GM19438 (cell line): ENCODE measurements at regions not wholly inside any gene's neighbourhood (a gene's known extent, or its start where the extent isn't known, plus 50 kb on each side); places are given as distances from the start of the nearest gene placed in this dataset.

ENCODE experiments used
- ATAC-seq: cut with Tn5 transposase; IDR thresholded peaks from one replicate; pipeline ENCODE4 v1.9.1; 2021; ENCODE audit warnings: low read depth; ENCODE audit not compliant: unreplicated experiment

DNA sequence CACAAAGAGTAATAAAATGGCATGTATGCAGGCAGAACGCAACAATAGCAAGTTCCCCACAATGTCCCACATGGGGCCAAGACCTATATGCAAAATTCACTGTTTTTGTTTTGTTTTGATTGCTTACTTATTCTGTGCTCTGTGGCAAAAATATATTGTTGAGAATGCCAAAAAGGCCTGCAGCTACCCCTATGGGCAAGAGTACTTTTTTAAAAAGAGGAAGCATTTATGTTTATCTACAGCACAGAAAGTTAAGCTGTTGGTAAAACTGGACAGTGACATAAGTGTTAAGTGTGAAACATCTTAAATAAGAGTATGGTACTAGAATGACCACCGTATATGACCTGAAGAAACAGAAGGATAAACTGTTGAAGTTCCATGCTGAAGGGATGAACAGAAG lies 301.9 kb upstream of the ZC3H12C start:
- no peak for ATAC-seq

- ATAC-seq, result no peak
Observed at GRCh38 chr11:109794501-109794900, 298.7 kb upstream of the ZC3H12C start.

DNA sequence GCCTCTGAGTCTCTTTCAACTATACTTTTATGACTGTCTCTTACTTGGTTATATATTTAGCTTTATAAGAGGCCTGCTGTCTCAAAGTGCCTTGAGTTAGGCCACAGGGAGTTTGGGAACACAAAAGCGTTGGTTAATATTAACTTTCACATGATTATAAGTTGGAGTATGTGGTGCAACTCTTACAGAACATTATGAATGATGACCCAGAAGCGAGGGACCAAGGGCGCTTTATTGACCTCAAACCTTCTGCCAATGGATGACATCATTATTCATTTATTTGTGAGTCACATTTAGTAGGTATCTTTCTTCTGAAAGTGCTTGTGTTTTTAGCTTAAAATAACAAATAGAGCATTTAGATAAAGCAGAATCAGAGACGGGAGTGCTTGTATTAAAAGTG lies 298.0 kb upstream of the ZC3H12C start:
- ATAC-seq, result no peak

DNA sequence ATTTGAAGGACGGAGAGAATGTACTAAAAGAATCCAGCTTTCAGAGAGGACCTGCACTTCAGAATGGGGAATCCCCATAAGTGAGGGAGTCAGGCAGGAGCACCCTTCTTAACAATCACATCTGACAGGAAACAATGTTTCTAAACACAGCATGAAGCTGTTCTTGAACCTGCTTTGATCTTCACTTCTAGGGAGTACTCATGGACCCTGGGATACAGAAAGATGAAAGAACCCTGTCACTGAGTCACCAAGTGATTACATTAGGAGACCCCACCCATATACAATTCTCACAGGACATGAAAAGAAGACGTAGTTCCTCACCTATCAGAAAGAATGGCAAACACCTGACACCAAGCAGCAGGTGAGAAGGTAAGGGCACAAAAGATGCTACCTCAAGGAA lies 296.9 kb upstream of the ZC3H12C start:
- ATAC-seq, result no peak

- no peak for ATAC-seq
Observed at GRCh38 chr11:109798521-109798920, 294.7 kb upstream of the ZC3H12C start.

GRCh38 chr11:109799604-109800003 lies 293.6 kb upstream of the ZC3H12C start:
- ATAC-seq, result no peak

DNA sequence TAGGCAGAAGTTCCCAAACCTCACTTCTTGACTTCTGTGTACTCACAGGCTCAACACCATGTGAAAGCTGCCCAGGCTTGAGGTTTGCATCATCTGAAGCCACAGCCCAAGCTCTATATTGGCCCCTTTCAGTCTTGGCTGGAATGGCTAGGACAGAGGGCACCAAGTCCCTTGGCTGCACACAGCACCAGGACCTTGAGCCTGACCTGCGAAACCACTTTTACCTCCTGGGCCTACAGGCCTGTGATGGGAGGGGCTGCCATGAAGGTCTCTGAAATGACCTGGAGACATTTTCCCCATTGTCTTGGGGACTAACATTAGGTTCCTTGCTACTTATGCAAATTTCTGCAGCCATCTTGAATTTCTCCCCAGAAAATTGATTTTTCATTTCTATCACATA lies 288.3 kb upstream of the ZC3H12C start:
- no peak for ATAC-seq

DNA sequence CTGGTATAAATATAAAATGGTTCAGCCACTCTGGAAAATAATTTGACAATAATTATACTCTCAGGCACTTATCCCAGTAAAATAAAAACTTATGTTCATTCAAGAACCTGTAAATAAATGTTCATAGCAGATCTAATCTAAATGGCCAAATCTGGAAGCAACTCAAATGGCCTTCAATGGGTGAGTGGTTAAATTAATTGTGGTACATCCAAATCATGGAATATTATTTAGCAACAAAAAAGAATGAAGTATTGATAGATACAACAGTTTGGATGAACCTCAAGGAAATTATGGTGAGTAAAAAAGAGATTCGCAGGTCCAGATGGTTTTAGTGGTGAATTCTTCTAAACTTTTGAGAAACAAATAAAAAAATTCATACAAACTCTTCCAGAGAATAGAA lies 287.0 kb upstream of the ZC3H12C start:
- ATAC-seq, result no peak

- no peak for ATAC-seq
Observed at GRCh38 chr11:109808569-109808968, 284.6 kb upstream of the ZC3H12C start.

DNA sequence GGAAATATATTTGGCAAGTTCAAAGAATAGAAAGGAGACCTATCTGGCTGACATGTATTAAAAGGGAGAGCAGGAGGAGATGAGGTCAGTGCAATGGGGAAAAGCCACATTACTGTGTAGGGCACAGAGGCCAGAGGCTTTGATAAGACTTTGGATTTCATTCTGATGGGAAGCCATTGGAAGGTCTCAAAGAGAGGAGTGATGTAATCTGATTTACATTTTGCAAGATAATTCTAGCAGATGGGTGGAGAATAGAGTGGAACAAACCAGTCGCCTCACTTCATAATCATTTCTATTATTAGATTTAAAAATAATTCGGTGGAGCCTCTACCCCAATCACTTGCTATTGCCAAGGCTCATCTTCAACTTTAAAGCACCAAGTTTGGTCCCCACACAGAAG lies 278.4 kb upstream of the ZC3H12C start:
- ATAC-seq, result no peak

GRCh38 chr11:109815500-109816150 lies 277.6 kb upstream of the ZC3H12C start:
- ATAC-seq, result no peak

DNA sequence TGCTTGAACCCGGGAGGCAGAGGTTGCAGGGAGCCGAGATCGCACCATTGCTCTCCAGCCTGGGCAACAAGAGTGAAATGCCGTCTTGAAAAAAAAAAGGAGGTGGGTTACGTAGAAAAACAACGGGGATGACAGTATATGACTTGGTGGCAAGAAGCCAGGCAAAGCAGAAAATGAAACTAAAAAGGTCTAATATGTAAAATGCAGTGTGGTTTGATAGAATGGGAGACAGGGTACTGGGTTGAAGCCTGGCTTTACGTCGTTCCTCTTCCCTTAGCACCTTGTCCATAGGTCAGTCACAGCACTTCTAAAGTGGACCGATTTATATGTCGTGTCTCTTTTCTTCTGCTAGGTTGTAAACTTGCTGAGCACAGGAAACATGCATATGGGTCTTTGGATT lies 274.9 kb upstream of the ZC3H12C start:
- no peak for ATAC-seq

DNA sequence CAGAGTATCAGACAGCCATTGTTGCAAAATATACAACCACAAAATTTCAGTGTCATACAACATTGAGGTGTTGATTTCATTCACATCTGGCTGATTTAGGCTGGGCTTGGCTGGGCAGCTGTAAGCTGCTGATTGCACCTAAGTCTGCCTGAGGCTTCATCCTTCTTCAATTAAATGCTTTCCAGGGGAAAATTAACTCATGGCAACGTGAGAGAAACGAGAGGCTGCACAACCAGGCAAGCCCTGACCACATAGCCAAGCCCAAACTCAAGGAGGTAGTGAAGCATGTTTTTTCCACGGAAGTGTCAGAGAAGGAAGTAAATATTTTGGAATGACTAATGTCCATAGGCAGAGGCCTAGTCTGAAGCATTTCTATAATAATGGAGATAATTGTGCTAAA lies 273.8 kb upstream of the ZC3H12C start:
- ATAC-seq, result no peak

- no peak for ATAC-seq
Observed at GRCh38 chr11:109821511-109821910, 271.7 kb upstream of the ZC3H12C start.

- ATAC-seq, result no peak
Observed at GRCh38 chr11:109822436-109823102, 270.6 kb upstream of the ZC3H12C start.

- ATAC-seq, result no peak
Observed at GRCh38 chr11:109828387-109828786, 264.8 kb upstream of the ZC3H12C start.

GRCh38 chr11:109838026-109838425 lies 255.2 kb upstream of the ZC3H12C start:
- no peak for ATAC-seq

DNA sequence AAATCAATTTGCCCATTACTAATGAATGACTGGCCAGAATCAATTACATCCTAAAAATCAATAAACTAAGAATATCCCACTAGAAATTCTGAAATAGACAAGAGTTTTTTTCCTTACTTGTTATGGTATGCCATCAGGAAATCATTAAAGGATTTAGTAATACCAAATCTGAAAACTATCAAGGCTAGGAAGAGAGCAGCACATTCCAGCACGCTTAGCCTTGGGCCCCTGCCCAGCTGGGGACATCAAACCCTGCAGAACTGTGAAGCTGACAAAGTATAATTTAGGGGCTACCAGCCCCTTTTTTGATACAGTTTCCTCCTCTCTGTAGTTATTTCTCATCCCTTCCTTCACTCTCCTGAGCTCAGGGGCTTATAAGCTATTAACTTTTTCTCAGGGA lies 247.8 kb upstream of the ZC3H12C start:
- ATAC-seq, result no peak

DNA sequence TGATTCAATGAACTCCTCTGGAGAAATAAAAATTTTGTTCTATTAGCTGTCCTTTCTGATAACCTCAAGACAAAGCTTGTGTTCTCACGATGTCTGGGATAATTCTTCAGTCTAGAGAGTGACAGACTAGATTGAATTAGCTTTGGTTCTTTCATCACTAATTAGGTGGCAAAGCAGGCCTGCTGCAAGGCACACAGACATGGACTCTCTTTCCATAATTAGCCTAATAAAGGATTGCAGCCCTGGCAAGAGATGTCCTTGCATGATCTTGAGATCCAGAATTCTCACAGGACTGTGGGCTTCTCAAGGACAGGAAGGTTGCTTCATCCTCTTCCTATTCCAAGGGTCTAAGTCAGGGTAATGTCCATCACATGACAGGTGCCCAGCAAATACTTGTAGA lies 245.6 kb upstream of the ZC3H12C start:
- ATAC-seq, result no peak

- ATAC-seq, result no peak
Observed at GRCh38 chr11:109849051-109849450, 244.1 kb upstream of the ZC3H12C start.

DNA sequence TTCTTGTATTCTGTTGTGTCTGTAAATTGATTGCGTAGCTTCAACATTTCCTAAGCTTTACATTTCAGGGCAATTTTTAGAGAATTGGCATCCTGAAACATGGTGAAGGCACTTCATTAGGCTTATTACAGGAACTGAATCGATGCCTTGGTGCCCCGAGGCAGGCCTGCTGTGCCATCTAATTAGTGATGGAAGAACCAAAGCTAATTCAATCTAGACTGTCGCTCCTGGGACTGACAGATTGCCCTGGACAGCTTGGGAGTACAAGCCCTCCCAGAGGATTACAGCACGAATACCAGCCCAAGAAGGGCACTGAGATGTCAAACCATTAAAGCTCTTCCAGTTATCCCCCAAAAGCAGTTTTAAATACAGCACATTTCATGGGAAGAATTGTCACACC lies 243.2 kb upstream of the ZC3H12C start:
- no peak for ATAC-seq

- no peak for ATAC-seq
Observed at GRCh38 chr11:109851780-109852390, 241.3 kb upstream of the ZC3H12C start.
